ENCODE measurements at regions not wholly inside any gene's neighbourhood (a gene's known extent, or its start where the extent isn't known, plus 50 kb on each side); places are given as distances from the start of the nearest gene placed in this dataset.

GRCh38 chr5:28488752-28489151 is 1450.4 kb upstream of the CDH9 start:
- no peak for TF ChIP-seq CTCF (IDR thresholded peaks at IDR 0.05)
- no peak for TF ChIP-seq POLR2A (IDR thresholded peaks at IDR 0.05)
- no peak for TF ChIP-seq EP300 (IDR thresholded peaks at IDR 0.05)

Data from ovary (tissue), 3 donors.